HG02763 (cell line): ENCODE measurements at regions not wholly inside any gene's neighbourhood (a gene's known extent, or its start where the extent isn't known, plus 50 kb on each side); places are given as distances from the start of the nearest gene placed in this dataset.

Source experiments
- ATAC-seq: cut with Tn5 transposase; IDR thresholded peaks from one replicate; pipeline ENCODE4 v1.9.1; 2021; ENCODE audit warnings: mild to moderate bottlenecking, moderate library complexity; ENCODE audit not compliant: unreplicated experiment

- no peak for ATAC-seq
These were observed 57.1 kb upstream of the TEX13D start for GRCh38 chrX:124275182-124275894.

DNA sequence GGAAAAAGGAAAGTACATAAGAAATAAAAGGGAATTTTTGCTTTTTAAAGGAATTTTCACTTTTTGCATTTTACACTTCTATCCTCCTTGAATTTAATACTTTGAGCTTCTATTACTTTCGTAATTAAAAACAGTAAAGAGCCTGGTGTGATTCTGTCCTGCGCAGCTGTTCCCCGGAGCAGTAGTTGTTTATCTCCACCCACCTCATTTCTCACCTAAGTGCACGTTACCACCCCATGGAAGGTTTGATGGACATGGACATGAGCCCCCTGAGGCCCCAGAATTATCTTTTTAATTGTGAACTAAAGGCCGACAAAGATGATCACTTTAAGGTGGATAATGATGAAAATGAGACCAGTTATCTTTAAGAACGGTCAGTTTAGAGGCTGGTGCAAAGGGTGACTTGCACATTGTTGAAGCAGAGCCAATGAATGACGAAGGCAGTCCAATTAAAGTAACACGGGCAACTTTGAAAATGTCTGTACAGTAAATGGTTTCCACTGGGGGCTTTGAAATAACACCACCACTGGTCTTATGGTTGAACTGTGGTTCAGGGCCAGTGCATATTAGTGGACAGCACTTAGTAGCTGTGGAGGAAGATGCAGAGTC lies 52.1 kb upstream of the TEX13D start:
- ATAC-seq: no peak

GRCh38 chrX:124282580-124282979 lies 49.9 kb upstream of the TEX13D start:
- ATAC-seq: no peak
